ENCODE measurements at regions not wholly inside any gene's neighbourhood (a gene's known extent, or its start where the extent isn't known, plus 50 kb on each side); places are given as distances from the start of the nearest gene placed in this dataset.

GRCh38 chr3:14283092-14283812 lies 104.6 kb downstream of the LSM3 start:
- no peak for TF ChIP-seq EP300 (IDR thresholded peaks at IDR 0.05; ENCODE audit: borderline replicate concordance in 1 of 2, low read depth in 2 of 2, low read length in 2 of 2)
- no peak for TF ChIP-seq EZH2 (IDR thresholded peaks at IDR 0.05; ENCODE audit: low read depth, low read length, severe bottlenecking)
- TF ChIP-seq USF2 (IDR thresholded peaks at IDR 0.05; ENCODE audit: low read length): no peak
- TF ChIP-seq JUN (IDR thresholded peaks at IDR 0.05; ENCODE audit: low read depth, low read length): no peak
- TF ChIP-seq CTCF (IDR thresholded peaks at IDR 0.05; ENCODE audit: control extremely low read depth in 1 of 3, insufficient read depth in 1 of 3, low read depth in 1 of 3, low read length in 3 of 3): no peak

All from H1 (cell line).